Neuron (in vitro differentiated cells): ENCODE measurements at regions not wholly inside any gene's neighbourhood (a gene's known extent, or its start where the extent isn't known, plus 50 kb on each side); places are given as distances from the start of the nearest gene placed in this dataset.
"Not testable (repeated sequence)": the region's sequence is repeated elsewhere in the genome, so short reads cannot be mapped to it uniquely, and the experiment has no call there.

Experiments used
- H2AFZ ChIP-seq: one replicate; pipeline ENCODE4 v1.6.1; 2013; ENCODE audit warnings: low read depth, mild to moderate bottlenecking, inconsistent platforms, low read length, moderate library complexity
- H3K27me3 ChIP-seq: one replicate; pipeline ENCODE4 v1.6.1; 2013; ENCODE audit warnings: low read length; ENCODE audit not compliant: insufficient read depth
- H3K36me3 ChIP-seq: one replicate; pipeline ENCODE4 v1.6.1; 2013; ENCODE audit warnings: low read length; ENCODE audit not compliant: insufficient read depth
- H3K4me1 ChIP-seq: one replicate; pipeline ENCODE4 v1.6.1; 2013; ENCODE audit warnings: low read length; ENCODE audit not compliant: insufficient read depth
- H3K4me3 ChIP-seq: 2 replicates; pipeline ENCODE4 v1.5.1; 2013; ENCODE audit warnings: mild to moderate bottlenecking, low read length, moderate library complexity
- H3K9me3 ChIP-seq: one replicate; pipeline ENCODE4 v1.6.1; 2013; ENCODE audit warnings: low read length

DNA sequence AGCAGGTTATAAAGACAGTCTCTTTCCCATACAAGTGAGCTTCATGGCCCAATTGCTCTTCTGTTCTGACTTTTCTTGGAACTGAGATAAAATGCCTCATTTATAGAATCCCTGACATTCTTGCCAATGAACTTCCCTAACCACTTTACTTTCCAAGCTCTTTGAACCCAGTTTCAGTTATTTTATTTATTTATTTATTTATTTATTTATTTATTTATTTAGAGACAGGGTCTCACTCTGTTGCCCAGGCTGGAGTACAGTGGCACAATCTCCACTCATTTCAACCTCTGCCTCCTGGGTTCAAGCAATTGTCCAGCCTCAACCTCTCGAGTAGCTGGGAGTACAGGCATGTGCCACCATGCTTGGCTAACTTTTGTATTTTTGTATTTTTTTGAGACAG lies 138.5 kb upstream of the ZNF184 start:
- Histone ChIP-seq H3K4me3 (no peak overlapping the region), H3K27me3 (no peaks in the 10 kb centered on the region), H3K4me1 (no peaks in the 10 kb centered on the region), H3K36me3 (no peaks in the 10 kb centered on the region), H3K9me3 (no peaks in the 10 kb centered on the region), H2AFZ (no peak overlapping the region)

DNA sequence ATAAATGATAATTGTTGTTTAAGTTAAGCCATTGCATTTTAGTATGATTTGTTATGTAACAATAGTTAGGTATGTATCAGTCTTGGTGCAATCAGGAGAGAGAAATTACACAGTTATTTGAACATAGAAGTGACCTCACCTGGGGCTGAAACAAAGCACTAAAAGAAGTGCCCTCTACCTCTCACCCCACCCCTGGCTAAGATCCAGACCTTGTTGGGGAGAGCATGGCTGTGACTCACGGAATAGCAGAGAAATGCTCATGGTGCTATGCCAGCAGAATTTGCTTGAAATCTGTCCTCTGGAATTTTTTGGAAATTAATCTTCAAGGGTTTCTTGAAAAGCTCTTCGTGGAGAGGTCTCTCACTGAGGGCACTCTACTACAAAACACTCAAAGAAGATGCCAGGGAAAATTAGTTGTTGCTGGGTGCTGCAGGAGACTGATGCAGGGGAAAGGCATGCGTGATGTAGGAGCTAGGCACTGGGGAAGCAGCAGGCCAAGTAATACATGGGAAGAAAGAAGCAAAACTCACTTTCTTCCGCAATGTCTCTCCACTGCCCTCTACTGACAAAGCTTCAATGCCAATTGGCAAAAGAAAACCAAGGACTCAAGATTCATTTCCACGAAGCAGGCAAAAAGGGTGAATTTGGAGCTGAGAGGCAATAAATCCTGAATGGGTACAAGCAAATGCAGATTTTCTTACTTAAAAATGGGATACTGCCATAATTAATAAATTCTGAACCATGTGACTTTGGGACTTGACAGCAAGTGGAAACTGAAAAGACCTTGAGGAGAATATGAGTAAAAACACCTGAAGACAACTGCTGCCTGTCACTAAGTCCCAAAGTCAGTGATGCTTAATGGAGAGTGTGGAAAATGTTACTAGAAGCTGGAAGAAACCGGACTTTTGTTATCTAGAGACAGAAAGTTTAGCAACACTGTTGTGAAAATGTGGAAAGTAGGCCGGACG lies 136.3 kb upstream of the ZNF184 start:
- Histone ChIP-seq H2AFZ (no peak overlapping the region), H3K36me3 (no peaks in the 10 kb centered on the region), H3K9me3 (no peaks in the 10 kb centered on the region), H3K4me3 (no peak overlapping the region), H3K4me1 (no peaks in the 10 kb centered on the region), H3K27me3 (peaks cover 8% of the 10 kb centered on the region)

DNA sequence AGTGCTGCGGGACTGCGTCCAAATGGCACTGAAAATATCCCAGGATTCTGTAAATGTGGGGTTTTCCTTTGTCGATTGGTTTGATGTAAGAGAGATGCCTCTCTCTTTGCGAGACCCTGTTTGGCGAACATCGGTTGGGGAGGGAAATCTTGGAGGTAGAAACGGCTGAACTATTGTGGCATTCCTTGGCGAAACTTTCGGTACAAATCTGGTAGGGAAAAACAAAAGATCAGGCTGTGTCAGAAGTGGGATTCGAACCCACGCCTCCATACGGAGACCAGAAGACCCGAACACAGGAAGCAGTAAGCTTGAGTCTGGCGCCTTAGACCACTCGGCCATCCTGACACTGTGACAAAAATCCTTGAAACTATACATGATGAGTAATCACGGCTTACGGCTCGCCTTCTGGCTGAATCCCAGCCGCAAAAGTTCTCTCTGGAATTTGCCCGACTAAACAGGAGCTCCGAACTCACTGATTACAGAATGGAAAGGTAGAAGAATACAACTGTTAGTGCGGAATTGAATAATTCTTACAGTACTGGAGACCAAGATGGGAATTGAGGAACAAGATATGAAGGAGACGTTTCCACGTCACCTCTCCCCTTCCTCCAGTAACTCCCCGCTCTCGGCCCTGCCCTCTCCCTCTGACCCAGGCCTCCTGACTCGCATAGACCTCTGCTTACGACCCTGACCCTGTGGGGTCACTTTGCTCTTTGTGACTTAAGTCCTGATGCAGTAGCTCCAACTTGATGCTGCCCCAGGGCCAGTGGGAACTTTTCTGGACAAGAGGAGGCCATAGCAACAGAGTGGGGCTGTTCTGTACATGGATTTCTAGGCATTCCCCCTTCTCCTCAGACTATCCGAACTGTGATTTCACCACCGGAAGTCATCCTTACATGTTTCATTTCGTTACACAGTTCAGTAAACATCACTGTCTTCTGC lies 132.8 kb upstream of the ZNF184 start:
- no peaks in the 10 kb centered on the region for H3K4me1 ChIP-seq
- peak overlapping the region; percentile 55 for H3K4me3 ChIP-seq
- H3K36me3 ChIP-seq = no peaks in the 10 kb centered on the region
- peaks cover 4% of the 10 kb centered on the region for H3K9me3 ChIP-seq
- peaks cover 18% of the 10 kb centered on the region for H3K27me3 ChIP-seq
- H2AFZ ChIP-seq = peak overlapping the region; percentile 4

DNA sequence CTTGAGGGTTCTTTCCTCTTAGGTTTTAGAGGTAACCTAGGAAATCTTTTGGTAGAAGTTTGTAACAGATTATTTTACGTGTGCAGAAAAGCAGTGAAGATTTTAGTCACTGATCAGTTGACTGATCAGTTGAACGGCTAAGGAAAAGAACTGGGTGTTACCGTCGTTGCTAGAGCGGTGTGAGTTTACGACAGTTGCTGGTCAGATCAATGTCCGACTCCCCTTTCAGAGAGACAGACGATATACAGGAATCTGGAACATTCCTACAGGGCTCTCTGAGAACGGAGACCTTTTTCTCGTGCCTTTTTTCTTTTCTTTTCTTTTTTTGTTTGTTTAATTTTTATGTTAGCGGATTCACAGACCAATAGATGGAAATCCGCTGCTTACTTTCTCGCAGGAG lies 132.1 kb upstream of the ZNF184 start:
- H3K4me3 ChIP-seq = peak overlapping the region; percentile 55
- peak overlapping the region; percentile 4 for H2AFZ ChIP-seq
- no peaks in the 10 kb centered on the region for H3K4me1 ChIP-seq
- H3K27me3 ChIP-seq = peaks cover 18% of the 10 kb centered on the region
- H3K9me3 ChIP-seq = peaks cover 4% of the 10 kb centered on the region
- no peaks in the 10 kb centered on the region for H3K36me3 ChIP-seq

DNA sequence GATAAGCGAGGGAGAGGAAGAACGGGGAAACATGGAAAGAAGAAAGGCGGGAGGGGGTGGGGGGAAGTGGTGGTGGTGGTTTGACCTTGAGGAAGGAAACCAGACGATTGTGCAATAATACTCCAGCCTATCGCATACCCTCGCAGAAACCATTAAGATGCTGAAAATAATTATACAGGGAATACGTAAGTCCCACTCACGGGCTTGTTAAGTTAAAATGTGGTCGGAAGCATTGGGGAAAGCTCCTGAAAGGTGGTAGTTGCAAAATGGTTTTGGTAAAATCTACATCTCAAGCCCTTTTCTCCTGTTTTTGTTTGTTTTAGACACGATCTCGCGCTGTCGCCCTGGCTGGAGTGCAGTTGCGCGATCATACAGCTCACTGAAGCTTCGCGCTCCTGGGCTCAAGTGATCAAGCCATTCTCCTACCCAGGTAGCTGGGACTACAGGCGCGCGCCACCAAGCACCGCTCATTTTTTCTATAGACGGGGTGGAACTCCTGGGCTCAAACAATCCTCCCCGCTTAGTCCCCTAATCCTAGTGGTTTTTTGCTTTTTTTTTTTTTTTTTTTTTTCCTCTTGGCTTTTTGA lies 128.9 kb upstream of the ZNF184 start:
- Histone ChIP-seq H3K4me3 (no peak overlapping the region), H2AFZ (no peak overlapping the region), H3K9me3 (peaks cover 4% of the 10 kb centered on the region), H3K4me1 (no peaks in the 10 kb centered on the region), H3K36me3 (no peaks in the 10 kb centered on the region), H3K27me3 (peaks cover 18% of the 10 kb centered on the region)

DNA sequence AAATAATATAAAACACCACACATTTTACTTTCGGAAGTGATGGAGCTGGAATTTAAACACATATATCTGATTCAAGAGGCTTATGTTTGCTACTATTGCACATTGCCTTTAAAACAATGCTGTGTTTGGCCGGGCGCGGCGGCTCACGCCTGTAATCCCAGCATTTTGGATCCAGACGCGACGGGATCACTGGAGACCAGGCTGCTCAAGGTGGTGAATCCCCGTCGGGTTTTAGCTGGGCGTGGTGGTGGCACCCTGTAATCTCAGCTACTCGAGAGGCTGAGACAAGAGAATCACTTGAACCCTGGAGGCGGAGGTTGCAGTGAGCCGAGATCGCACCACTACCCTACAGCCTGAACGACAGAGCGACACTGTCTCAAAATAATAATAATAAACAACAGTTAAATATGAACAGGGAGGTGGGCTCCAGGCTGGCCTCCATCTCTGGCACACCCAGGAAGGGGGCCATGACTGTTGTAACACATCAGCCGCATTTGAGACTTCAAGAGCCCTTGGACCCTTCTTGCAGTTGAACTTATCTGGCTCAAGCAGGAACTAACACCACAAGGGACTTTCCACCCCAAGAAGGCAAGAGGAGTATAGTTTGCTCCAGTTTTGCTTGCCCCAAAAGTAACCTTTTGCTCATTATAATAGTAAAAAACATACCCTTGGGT lies 127.1 kb upstream of the ZNF184 start:
- no peak overlapping the region for H3K4me3 ChIP-seq
- peaks cover 16% of the 10 kb centered on the region for H3K27me3 ChIP-seq
- H2AFZ ChIP-seq = no peak overlapping the region
- peaks cover 4% of the 10 kb centered on the region for H3K9me3 ChIP-seq
- H3K4me1 ChIP-seq = no peaks in the 10 kb centered on the region
- no peaks in the 10 kb centered on the region for H3K36me3 ChIP-seq

DNA sequence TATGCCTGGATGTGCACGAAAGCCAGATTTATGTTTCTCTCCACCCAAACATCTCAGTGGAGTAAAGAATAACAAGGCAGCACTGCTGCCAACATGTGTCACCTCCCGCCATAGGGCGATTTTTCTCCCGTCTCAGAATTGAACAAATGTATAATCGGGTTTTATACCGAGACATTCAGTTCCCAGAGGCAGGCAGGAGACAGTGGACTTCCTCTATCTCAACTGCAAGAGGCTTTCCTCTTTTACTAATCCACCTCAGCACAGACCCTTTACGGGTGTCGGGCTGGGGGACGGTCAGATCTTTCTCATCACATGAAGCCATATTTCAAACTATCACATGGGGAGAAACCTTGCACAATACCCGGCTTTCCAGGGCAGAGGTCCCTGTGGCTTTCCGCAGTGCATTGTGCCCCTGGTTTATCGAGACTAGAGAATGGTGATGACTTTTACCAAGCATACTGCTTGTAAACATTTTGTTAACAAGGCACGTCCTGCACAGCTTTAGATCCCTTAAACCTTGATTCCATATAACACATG lies 124.2 kb upstream of the ZNF184 start:
- not testable (repeated sequence) for H3K4me1 ChIP-seq, H3K4me3 ChIP-seq, H3K9me3 ChIP-seq, H3K36me3 ChIP-seq, H2AFZ ChIP-seq
- peaks cover 22% of the 10 kb centered on the region for H3K27me3 ChIP-seq

DNA sequence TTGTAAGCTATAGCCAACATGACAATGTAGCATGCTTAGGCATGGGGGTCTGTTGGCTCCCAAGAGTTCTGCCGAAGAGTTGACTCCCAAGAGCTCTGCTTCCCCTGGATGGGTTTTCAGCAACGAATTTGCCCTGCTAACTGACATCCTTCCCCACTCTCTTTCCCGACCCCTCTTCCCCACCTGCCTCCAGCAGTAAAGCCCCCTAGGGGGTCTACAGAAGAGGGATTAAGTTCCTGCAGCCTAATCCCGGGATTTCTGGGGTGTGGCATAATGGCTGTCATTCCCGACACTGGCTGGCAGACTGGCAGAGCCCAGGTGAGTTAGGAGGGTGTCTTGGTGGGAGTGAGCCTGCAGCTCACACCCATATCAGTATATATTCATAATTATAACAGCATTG lies 121.0 kb upstream of the ZNF184 start:
- no peaks in the 10 kb centered on the region for H3K9me3 ChIP-seq
- no peaks in the 10 kb centered on the region for H3K36me3 ChIP-seq
- H3K4me1 ChIP-seq = peaks cover 7% of the 10 kb centered on the region
- H3K4me3 ChIP-seq = no peak overlapping the region
- H2AFZ ChIP-seq = no peak overlapping the region
- peaks cover 19% of the 10 kb centered on the region for H3K27me3 ChIP-seq

DNA sequence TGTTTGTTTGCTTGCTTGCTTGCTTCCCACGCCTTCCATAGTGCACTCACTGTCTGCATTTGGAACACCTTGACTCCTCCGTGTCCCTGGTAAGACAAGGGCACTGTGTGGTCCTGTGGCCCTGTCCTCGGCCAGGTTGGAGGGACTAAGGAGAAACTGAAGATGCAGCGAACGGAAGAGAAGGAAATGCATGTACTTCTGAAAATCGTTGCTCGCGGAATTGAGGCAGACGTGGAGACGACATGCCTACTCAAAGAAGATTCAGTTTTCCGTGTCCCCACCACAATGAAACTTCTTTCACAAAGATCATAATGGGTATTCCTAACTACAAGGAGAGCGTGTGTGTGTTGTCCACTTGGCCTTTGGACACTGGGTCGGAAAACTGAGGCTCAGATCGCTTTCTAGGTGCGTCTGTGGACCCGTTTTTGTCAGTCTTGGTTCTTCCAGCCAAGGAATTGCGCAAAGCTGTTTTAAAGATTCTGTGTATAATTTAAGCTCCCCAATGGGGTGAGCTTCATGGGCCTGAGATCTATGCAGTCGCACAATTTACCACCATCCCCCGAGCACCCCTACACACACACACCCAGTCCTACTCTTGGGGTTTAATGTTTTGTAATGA lies 120.4 kb upstream of the ZNF184 start:
- Histone ChIP-seq H3K4me3 (peak overlapping the region; percentile 50), H3K36me3 (no peaks in the 10 kb centered on the region), H3K27me3 (peaks cover 19% of the 10 kb centered on the region), H3K9me3 (no peaks in the 10 kb centered on the region), H2AFZ (no peak overlapping the region), H3K4me1 (peaks cover 7% of the 10 kb centered on the region)

DNA sequence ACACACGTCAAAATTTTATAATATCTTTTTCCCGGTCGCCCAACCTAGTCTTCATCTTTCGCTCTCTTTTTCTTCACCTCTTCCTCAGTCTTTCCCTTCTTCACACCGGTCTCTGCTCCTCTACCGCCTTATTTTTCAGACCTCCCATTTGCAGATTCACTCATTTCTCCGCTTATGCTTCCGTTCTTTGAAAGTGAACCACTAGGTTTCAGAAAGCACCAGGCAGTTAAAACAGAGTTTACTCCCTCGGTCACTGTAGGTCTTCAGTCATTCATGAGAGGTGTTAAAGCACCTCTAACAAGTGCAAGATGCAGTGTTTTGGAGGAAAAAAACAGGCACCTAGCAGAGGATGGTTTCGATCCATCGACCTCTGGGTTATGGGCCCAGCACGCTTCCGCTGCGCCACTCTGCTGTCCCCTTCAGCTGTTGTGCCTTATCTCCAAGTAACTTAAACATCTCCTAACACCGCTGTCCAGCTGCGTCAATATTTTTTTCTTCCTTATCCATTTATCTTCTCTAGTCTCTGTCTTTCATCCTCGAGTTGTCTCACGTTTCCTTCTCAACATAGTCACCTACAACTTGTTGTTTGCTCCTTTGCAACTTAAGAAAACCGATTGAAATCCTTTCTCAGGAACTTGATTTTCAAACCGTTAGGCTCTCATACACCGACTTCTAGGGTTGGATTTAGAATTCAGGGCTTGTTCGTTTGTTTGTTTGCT lies 119.7 kb upstream of the ZNF184 start:
- H3K9me3 ChIP-seq = no peaks in the 10 kb centered on the region
- H3K4me1 ChIP-seq = peaks cover 7% of the 10 kb centered on the region
- H3K36me3 ChIP-seq = no peaks in the 10 kb centered on the region
- H2AFZ ChIP-seq = peak overlapping the region; percentile 31
- peak overlapping the region; percentile 50 for H3K4me3 ChIP-seq
- peaks cover 19% of the 10 kb centered on the region for H3K27me3 ChIP-seq

DNA sequence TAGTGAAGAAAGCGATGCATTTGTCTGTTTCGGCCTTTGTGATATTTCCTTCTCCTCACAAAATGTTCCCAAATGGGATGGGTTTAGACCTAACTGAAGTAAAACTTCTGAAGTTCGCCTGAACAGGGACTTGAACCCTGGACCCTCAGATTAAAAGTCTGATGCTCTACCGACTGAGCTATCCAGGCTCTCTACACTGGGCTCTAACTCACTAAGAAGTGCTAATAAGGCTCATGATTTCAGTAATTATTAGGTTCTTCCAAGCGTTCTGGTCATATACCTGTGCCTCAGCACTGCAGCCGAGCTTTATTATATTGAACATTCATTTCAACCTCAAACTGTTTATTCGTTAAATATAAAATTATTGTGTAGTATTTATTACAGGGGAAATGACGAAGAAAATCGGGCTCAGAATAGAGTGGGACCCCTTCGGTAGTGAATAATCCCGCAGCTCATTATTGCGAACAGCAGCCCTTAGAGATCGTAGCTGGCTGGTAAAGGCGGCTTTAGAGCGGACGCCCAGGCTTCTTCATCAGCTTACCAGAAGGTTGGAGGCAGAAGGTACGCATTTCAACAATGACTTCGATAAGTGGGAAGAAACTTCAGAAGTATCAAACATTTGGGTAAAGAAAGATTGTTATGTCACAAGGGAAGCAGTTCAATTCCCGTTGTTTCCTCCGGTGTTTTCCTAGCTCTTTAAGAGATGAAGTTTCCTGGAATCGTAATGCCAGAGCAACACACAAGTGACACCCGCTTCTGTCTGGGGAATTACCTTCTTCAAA lies 119.0 kb upstream of the ZNF184 start:
- peak overlapping the region; percentile 31 for H2AFZ ChIP-seq
- H3K4me1 ChIP-seq = peaks cover 7% of the 10 kb centered on the region
- no peaks in the 10 kb centered on the region for H3K36me3 ChIP-seq
- peaks cover 19% of the 10 kb centered on the region for H3K27me3 ChIP-seq
- H3K4me3 ChIP-seq = peak overlapping the region; percentile 50
- H3K9me3 ChIP-seq = no peaks in the 10 kb centered on the region
